Activated naive CD4-positive, alpha-beta T cell treated with anti-CD3 and anti-CD28 coated beads, Interleukin-2, amount 50 U/mL, for 16 hours (primary cell): ENCODE measurements at regions not wholly inside any gene's neighbourhood (a gene's known extent, or its start where the extent isn't known, plus 50 kb on each side); places are given as distances from the start of the nearest gene placed in this dataset.

ENCODE experiments used
- DNase-seq: peaks from one replicate; pipeline ENCODE4 v3.0.0-alpha.2; 2020

DNA sequence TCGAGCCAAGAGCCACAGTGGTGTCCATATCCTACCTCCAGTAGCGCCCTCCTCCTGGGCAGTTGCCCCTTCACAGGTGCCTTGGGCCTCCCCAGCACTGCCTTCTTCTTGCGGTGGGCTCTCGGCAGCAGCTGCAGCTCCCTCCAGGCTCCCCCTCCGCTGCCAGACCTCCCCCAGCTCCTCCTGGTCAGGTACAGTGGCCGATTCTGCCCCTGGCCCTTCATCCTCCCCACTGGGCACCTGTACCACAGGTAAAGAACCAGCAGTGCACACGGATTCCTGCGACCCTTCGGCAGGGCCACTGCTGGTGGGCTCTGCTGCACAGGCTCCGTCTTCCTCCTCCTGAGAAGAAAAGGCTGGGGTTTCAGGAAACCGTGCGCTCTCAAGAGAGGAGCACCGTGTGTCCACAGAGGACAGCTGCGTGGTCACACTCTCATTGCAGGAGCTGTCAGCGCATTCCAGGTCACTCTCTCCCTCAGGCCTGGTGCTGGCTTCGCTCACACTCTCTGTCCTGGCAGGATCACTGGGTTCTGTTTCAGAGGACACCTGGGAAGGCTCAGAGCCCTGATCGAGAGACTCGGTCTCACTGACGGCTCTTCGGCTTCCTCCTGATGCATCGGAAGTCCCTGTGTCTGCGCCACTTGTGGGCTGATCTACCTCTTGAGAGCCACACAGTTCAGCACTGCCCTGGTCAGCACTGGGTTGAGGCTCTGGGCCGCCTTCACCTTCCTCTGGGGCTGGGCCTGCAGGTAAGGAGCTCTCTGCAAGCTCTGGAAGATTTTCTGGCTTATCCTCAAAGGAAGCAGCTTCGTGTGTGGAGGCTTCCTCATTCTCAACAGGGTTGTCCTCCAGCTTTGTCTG, 147.4 kb upstream of the STK17B start:
- DNase-seq, result no peak

DNA sequence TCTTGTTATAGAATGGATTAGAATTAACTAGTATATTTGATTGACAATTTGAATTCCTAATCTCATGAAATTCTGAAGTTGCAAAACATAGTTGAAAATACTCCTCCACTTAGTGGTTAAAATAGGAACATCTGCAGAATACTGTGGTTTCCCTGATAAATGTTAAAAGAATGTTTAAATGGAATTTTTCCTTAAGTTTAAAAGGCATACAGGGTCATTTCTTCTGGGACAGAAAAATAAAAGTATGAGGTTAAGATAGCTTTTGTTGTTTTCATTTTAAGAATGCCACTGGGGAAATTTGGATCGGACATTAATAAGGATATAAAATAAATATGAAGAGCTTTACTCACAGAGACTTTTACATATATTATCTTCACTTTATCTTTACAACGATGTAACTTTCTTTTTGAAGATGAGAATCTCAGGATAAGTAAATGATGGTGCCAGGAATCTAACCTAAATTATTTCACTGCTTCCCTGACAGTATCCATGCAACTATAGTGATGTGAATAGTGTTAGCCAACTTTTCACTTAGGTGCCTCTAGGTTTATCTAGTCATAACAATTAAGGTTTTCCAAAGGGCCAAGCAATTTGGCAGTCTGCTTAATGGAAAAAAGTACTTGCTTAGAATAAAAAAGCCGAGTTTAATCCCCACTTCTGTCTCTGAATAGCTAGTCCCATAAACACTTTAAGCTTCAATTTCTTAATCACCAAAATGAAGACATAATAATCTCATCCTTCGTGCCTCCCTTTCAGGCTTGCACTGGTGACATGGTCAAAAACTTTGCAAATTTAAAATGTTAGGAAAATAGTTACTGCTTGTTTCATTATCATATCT, 151.8 kb upstream of the STK17B start:
- DNase-seq, result no peak

DNA sequence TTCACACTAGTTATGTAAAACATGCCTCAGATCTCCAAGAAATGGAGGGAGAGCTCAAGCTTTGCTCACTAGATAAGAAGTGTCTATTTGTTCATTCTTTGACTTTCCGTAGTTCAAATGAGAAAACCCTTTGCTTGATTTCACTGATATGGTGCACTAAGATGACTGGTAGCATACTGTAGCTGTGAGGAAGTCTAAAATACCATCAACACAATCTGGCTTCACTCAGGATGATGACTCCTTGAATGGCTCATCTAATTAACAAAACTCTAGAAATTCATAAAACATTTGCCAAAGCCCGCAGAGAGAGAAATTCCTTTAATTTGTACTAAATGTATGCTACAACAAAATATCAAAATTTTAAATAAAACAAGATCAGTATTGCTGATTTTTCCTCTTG, 152.8 kb upstream of the STK17B start:
- no peak for DNase-seq

DNA sequence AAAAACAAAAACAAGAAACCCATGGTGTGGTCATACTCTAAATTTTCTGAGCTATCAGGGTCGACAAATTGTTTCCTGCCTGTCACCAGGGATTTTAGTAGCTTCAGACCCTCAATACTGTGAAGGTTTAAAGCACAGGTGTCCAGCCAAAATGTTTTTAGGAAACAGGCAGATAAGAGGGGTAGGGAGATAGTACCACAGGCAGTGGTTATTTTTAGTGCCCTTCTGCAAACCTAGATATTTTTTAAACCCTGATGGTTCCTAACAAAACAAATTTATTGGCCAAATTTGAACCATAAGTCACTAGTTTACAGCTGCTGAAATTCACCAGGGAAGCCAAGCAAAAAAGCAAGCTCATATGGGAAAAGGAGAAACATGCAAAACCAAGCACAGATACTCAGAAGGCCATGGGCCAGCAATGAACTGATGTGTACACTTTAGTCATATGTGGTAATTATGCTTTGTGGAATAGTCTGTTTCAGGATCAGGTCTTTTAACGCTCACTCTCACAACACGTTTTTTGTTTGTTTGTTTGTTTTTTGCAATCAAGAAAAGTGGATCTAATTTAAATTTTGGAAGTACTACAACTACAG, 156.8 kb upstream of the STK17B start:
- no peak for DNase-seq

DNA sequence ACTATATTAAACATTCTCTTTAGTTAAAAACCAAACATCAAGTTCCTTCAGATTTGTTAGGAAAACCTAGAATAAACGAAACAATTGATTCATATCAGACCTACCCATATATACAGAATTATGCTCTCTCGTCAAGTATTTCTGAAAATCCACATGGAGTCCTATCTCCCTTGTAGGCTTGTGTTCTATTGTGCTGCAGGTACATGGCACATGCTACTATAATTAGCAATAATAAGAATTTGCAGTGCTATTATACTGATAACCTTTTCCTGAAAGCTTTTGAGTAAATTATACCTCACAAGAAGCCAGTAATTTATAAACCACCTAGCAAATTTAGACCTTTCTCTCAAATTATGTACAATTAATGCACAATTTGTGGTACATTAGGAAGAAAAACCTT, 158.6 kb upstream of the STK17B start:
- DNase-seq, result no peak

DNA sequence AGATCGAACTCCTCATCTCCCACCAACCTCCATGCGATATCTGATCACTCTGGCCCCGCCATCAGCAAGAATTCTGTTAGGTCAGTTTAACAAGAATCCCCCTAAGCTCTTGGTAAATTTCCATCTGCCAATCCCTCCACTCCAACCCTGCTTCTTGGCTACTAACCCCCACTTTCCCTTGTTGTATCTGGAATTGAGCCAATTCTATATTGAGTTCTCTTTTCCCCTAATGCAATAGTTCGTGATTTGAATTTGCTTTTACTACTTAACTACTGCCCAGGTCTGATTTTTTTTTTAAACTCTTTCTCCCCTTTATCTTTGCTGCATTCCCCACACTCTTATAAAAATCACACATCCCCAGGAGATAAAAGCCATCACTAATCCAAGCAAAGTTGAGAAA, 159.3 kb upstream of the STK17B start:
- DNase-seq, result no peak

DNA sequence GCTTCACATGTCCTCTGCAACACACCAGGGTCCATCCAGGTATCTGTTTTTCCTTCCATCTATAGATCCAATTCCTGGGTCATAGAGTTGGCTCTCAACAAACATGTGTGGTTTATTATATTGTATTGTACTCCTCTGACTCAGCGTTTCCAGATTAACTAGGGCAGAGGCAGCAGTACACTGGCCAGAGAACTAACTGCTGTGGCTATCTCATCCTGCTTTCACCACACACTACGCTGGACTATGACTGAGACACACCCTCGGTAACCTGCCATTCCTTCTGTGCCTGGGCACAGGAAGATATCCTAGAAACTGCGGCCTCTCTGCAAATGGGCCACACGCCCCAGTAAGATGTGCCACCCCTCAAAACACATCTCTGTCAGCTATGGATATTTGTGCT, 159.8 kb upstream of the STK17B start:
- no peak for DNase-seq

DNA sequence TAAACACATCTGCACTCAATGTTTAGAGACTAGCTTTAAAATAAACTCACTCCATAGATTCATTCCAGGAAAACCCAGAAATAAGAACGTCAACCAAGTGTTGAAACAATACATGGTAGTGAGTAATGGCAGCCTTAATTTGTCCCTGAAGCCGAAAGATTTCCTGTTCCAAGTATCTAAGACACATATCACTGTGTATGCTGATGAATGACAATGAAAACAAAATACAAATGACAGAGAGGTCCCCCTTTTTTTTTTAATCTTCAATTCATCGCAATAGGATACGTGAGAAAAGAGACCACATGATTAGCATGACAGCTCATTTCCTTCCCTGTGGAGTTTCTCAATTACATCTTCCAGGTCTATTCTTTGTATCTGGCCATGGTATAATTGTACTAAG, 160.5 kb upstream of the STK17B start:
- no peak for DNase-seq

DNA sequence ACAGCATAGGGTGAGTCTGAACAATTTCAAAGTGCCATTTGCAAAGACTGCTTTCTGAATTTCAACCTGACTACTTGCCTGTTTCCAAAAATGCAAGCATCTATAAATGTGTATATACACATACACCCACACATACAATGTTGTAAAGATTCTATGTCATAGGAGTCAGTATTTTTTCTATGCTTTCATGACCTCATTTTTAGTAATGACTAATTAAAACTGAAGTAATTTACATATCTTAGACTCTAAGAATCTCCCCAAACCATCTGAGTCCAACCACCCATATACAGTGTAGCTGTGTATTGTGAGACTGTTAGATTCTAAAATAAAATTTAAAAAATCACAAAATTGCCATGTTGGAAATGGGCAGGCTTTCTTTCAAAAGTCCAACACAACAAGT, 162.0 kb upstream of the STK17B start:
- DNase-seq, result no peak

DNA sequence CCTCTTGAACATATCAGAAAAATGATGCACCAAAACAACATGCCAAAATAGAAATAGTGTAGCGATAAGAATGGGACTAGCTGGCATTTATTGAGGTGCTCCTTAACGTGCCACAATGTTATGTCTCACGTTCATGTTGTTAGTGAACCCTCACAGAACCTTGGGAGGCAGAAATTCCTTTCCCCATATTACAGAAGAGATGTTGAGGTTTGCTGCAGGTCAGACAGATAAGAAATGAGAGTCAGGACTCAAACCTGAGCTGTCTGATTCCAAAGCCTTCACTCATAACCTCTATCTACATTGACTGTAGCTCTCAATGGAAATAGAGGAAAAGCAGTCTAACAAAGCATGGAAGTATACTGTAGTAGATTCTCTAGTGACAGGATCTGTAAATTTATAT, 163.3 kb upstream of the STK17B start:
- no peak for DNase-seq

DNA sequence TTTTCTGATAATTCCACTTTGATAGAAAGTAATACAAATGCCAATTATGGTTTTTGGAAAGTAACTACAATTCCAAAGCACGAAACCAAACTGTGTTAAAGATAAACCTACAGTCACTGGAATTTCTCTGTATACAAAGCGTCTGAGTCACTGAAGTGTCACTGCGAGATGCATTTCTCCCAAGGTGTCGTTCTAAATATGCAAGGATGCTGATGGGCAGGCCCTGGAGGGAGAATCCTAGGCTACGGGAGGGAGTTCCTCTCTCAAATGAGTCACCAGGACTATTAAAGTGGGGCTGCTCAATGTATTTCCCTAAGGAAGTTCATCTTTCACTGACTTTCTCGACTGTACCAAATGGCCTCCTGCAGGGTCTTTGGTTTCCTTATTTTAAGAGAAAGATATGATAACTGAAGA, 163.8 kb upstream of the STK17B start:
- no peak for DNase-seq

DNA sequence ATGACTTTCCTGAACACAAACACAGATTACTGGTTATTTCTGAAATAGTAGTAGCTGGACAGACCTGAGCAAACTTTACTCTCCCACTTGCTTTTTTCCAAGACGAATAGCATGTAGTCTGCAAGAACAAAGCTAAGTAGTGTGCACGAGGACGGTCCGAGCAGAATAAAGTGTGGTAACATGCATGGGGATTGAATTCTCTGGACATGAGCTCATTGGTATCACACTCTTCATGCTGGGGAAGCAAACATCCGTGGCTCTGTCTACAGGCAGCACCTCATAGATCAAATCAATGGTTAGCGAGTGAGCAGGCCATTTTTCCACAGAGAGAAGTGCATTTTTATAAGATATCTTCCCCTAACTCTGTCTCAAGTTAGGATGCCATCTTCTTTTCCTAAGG, 164.8 kb upstream of the STK17B start:
- DNase-seq, result no peak

DNA sequence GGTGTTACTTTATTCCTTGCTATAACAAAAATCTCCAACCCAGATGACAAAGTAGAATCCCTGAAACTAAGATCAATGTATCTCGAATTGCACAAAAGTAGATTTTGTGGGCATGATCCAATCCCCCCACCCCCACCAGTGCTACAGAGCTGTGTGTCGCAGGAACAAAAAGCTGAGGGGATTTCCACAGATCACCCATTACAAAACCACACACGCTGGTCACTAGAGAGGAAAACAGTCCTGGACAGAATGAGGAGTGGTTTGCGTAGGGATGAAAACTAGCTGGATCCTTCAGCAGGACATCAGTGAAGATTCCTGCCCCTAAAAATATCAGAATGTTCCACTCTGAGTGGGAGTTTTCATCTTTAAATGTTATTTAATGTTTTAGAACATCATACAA, 165.3 kb upstream of the STK17B start:
- DNase-seq, result no peak

DNA sequence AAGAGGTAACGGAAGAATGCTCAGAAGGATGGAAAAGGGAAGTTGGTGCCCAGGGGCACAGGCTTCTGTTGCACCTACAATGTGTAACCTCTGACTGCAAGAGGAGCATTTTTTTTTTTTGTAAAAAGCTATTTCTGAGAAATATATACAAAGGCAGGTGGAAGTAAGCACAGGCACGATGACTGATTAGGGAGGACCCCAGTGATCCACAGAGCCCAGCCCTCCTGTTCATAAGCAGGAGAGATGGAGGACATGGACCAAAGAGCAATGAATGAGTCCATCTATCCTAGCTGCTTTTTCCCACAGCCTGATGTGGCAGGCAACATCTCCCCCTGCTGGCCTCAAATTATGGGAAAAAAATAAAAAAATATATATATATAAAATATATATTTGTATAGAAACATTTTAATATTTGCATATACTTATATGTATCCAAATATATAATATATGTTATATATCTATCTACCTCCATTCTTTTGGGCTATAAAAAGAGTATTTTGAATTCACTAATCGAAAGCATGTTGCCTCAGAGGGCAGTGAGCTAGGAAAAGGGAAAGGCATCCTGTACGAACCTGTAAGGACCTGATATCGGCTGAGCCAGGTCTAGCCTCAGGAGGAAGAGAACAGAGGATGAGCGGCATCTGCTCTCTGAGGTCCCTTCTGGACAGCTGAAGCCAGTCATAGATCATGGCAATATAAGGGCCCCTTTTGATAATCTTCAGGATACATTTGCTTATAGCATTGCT, 166.0 kb upstream of the STK17B start:
- no peak for DNase-seq

DNA sequence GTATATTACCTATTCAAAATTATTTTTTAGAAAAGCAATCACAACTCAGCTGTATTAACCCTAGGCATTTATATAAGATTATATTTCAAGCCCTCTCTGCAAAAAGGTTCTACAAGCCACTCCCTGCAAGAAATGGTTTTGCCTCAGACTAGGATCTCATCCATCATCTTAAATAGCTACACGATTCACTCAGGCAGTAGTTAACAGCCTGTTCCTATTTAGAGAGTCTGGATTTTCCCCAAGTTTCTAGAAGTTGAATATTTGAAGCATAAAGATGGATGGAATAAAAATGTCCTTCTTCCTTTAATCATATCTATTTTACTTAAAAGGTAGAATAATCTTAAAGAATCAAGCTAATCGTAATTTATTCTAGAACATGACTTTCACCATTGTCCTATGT, 167.1 kb upstream of the STK17B start:
- DNase-seq, result no peak

DNA sequence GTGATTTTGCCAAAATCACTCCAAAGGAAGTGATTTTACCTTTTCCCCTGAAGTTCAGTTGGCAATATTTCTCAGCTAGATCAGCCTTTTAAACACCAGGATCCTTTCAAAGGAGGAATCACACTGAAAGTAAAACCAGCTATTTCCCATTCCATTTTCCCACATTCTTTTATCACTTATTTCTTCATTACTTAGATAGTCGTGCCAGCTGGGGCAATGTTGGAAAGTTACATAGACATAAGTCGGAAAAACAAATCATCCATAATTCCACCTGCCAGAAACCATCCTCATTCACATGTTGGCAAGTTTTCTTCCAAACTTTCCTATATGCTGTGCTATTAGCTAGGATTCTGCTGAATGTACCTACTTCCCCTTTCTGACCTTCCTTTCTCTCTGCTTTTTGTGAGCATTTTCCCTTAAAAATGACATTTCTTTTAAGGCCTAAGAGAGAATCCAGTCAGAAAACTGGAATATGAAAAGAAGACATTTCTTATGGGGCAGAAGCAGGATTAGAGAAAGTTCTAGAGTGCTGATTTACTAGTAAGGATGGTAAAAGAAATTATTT, 170.0 kb upstream of the STK17B start:
- no peak for DNase-seq

DNA sequence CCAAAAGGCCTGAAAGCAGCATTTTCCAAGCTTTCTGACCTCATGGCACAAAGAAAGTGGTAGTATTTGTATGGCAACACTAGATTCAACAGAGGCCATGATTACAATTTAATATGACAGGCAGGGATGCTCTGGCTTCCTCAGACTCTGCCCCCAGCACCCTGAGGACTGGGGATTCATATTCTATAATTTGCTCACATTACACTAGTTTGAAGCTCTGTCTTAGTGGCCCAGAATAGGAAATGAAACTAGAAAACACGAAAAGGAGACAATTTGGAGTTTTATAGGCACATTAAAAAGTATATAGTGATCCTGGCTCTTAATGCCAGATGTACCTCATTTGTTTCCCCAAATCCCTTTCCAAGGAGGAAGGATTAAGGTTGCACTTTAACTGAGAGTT, 173.0 kb upstream of the STK17B start:
- no peak for DNase-seq

DNA sequence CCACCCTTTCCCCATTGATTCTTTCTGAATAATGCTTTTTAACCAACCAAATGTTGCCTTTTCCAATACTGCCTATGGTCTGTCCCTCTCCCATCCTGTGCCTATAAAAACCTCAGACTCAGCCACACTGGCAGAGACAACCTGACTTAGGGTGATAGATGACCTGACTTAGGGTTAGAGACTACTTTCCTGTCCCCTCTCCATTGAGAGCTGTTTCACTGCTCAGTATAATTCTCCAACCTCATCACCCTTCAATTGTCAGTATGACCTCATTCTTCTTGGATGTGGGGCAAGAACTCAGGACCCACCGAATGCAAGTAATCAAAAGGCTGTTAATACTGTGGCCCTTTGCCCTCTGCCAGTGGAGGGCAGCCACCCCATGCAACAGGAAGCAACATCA, 182.3 kb upstream of the STK17B start:
- DNase-seq, result no peak

DNA sequence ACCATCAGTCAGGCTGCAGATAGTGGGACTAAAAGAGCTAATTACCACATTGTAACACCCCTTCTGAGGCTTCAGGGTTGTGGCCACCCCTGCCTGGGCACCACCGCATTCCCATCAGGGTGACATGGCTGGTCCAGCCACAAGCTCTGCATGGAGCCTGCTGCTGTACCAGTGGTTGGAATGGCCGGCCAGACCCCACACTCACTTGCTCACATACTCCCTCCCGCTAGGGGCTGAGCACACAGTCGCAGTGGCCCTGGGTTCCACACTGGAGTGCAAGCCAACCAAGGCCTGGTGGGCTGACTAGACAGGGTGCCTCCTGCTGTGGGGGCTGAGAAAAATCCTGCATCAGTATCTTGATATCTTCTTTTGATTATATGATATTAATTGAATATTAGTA, 182.8 kb upstream of the STK17B start:
- DNase-seq, result no peak

DNA sequence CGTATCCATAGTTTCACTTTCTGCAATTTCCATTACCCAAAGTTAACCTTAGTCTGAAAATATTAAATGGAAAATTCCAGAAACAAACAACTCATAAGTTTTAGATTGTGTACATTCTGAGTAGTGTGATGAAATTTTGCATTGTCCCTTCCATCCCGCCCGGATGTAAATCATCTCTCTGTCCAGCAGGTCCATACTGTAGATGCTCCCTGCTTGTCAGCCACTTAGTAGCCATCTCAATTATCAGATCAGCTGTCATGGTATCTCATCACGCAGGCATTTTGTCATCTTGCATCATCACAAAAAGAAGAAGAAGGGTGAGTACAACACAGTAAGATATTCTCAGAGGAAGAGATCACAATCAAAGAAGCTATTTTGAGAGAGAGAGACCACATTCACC, 185.0 kb upstream of the STK17B start:
- DNase-seq, result no peak

DNA sequence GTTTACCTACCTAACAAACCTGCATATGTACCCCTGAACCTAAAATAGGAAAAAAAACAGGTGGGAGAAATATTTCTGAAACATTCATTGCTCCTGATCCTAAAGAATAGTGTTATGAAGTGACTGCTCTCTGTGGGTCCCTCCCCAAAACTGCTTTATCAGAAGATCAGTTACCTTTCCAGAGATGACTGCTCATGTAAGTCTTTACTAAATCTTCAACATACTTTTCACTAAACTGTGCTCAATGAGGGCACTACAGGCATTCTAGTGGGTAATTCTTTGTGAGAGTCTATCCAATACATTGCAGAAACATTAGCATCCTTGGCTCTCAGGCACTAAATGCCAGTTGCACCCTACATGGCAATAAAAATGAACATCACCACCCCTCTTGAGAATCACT, 189.3 kb upstream of the STK17B start:
- DNase-seq, result no peak

DNA sequence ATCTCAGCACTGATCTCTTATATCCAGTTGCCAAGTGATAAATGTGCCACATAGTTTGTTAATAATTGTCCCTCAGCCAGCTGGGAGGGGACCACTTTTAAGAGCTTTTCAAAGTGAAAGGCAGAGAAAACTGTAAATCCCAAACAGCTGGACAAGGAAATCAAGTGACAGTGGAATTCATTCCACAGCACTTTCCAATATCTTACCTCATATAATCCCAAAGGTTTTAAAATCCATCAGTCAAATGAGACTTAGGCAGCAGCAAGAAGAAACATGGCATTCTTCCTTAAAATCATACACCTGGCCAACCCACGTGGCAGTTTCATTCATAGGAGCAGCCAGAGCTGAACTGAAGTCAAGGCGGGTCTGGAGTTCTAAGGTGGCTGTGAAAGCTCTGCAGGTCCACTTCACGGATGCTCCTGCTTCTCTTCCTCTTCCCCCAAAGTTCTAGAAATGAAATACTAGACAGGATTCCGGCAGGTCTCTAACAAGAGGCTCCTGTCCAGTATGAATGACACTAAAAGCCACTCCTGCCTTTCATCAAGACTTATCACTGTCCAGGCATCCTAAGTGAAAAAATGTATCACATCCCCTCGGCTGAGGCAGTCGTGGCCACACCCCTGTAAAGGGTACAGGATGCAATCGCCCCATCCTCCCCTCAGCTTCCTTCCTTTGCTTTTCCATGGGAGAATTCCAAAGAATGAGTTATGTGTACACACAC, 190.4 kb upstream of the STK17B start:
- DNase-seq, result no peak
